ENCODE measurements at regions not wholly inside any gene's neighbourhood (a gene's known extent, or its start where the extent isn't known, plus 50 kb on each side); places are given as distances from the start of the nearest gene placed in this dataset.
A peak's percentile ranks its signal among the peaks of the same experiment; 100 is the strongest.

- H3K4me3 ChIP-seq (ENCODE audit: low read length) = no peak overlapping the region
- Mint-ChIP-seq H3K27ac (no peak overlapping the region), H3K9me3 (peaks cover 0 to 12% (median 9%) of the 10 kb centered on the region in 5 donors), H3K4me1 (no peaks in the 10 kb centered on the region), H3K4me3 (no peak overlapping the region), H3K36me3 (no peaks in the 10 kb centered on the region), H3K27me3 (no peaks in the 10 kb centered on the region)
- no peaks in the 10 kb centered on the region for H3K9me3 ChIP-seq (ENCODE audit: low read length)
- ChIA-PET CTCF (no interaction called here), POLR2A (no interaction called here)
- H3K27ac ChIP-seq (ENCODE audit: low read depth, low read length) = no peak overlapping the region
- H3K4me1 ChIP-seq (ENCODE audit: insufficient read depth, low read length) = no peaks in the 10 kb centered on the region
- H3K36me3 ChIP-seq (ENCODE audit: insufficient read depth, low read length) = no peaks in the 10 kb centered on the region
- H3K27me3 ChIP-seq (ENCODE audit: insufficient read depth, low read length, poor library complexity, severe bottlenecking) = no peaks in the 10 kb centered on the region
- DNase-seq = no peak
These were observed 744.8 kb downstream of the REEP3 start for GRCh38 chr10:64265961-64266360.

GRCh38 chr10:64271508-64271907 lies 750.3 kb downstream of the REEP3 start:
- no peaks in the 10 kb centered on the region for H3K9me3 ChIP-seq (ENCODE audit: low read length)
- Mint-ChIP-seq H3K36me3 (no peaks in the 10 kb centered on the region), H3K4me3 (no peak overlapping the region), H3K4me1 (no peaks in the 10 kb centered on the region), H3K27ac (no peak overlapping the region), H3K9me3 (peaks cover 0 to 5% (median 0%) of the 10 kb centered on the region in 5 donors), H3K27me3 (no peaks in the 10 kb centered on the region)
- H3K4me3 ChIP-seq (ENCODE audit: low read length) = no peak overlapping the region
- ChIA-PET POLR2A (no interaction called here), CTCF (no interaction called here)
- DNase-seq = no peak
- H3K36me3 ChIP-seq (ENCODE audit: insufficient read depth, low read length) = no peaks in the 10 kb centered on the region
- no peaks in the 10 kb centered on the region for H3K27me3 ChIP-seq (ENCODE audit: insufficient read depth, low read length, poor library complexity, severe bottlenecking)
- no peak overlapping the region for H3K27ac ChIP-seq (ENCODE audit: low read depth, low read length)
- H3K4me1 ChIP-seq (ENCODE audit: insufficient read depth, low read length) = no peaks in the 10 kb centered on the region

GRCh38 chr10:64271983-64272382 lies 750.8 kb downstream of the REEP3 start:
- ChIA-PET POLR2A (no interaction called here), CTCF (no interaction called here)
- H3K9me3 ChIP-seq (ENCODE audit: low read length) = no peaks in the 10 kb centered on the region

GRCh38 chr10:64275001-64275400 lies 753.8 kb downstream of the REEP3 start:
- no peak overlapping the region for H3K4me3 ChIP-seq (ENCODE audit: low read length)
- H3K27me3 ChIP-seq (ENCODE audit: insufficient read depth, low read length, poor library complexity, severe bottlenecking) = no peaks in the 10 kb centered on the region
- no peaks in the 10 kb centered on the region for H3K36me3 ChIP-seq (ENCODE audit: insufficient read depth, low read length)
- Mint-ChIP-seq H3K27me3 (no peaks in the 10 kb centered on the region), H3K9me3 (peaks cover 0 to 10% (median 3%) of the 10 kb centered on the region in 5 donors), H3K4me3 (no peak overlapping the region), H3K4me1 (no peaks in the 10 kb centered on the region), H3K27ac (no peak overlapping the region), H3K36me3 (no peaks in the 10 kb centered on the region)
- H3K27ac ChIP-seq (ENCODE audit: low read depth, low read length) = no peak overlapping the region
- no peaks in the 10 kb centered on the region for H3K4me1 ChIP-seq (ENCODE audit: insufficient read depth, low read length)
- no peak for DNase-seq
- no peaks in the 10 kb centered on the region for H3K9me3 ChIP-seq (ENCODE audit: low read length)
- CTCF ChIA-PET = no interaction called here
- POLR2A ChIA-PET = no interaction called here

More at GRCh38 chr10:64271983-64272382, 750.8 kb downstream of the REEP3 start:
- Mint-ChIP-seq H3K4me1 (no peaks in the 10 kb centered on the region), H3K4me3 (no peak overlapping the region), H3K27ac (no peak overlapping the region), H3K9me3 (peaks cover 0 to 9% (median 2%) of the 10 kb centered on the region in 5 donors), H3K27me3 (no peaks in the 10 kb centered on the region), H3K36me3 (no peaks in the 10 kb centered on the region)
- Histone ChIP-seq H3K4me3 (ENCODE audit: low read length) (no peak overlapping the region), H3K27me3 (ENCODE audit: insufficient read depth, low read length, poor library complexity, severe bottlenecking) (no peaks in the 10 kb centered on the region), H3K4me1 (ENCODE audit: insufficient read depth, low read length) (no peaks in the 10 kb centered on the region), H3K27ac (ENCODE audit: low read depth, low read length) (no peak overlapping the region), H3K36me3 (ENCODE audit: insufficient read depth, low read length) (no peaks in the 10 kb centered on the region)
- DNase-seq = no peak

- H3K36me3 Mint-ChIP-seq = no peaks in the 10 kb centered on the region
- CTCF ChIA-PET = no interaction called here
- H3K4me1 Mint-ChIP-seq = no peaks in the 10 kb centered on the region
These were observed 754.6 kb downstream of the REEP3 start for GRCh38 chr10:64275774-64276173.

GRCh38 chr10:64277536-64277935 lies 756.3 kb downstream of the REEP3 start:
- no peaks in the 10 kb centered on the region for H3K27me3 ChIP-seq (ENCODE audit: insufficient read depth, low read length, poor library complexity, severe bottlenecking)
- H3K4me1 Mint-ChIP-seq = no peaks in the 10 kb centered on the region
- H3K27ac ChIP-seq (ENCODE audit: low read depth, low read length) = no peak overlapping the region
- no peak for DNase-seq
- H3K27me3 Mint-ChIP-seq = no peaks in the 10 kb centered on the region
- ChIA-PET POLR2A (no interaction called here), CTCF (no interaction called here)
- no peaks in the 10 kb centered on the region for H3K36me3 Mint-ChIP-seq
- no peak overlapping the region for H3K27ac Mint-ChIP-seq
- H3K9me3 Mint-ChIP-seq = peaks cover 0 to 16% (median 5%) of the 10 kb centered on the region in 5 donors
- no peaks in the 10 kb centered on the region for H3K36me3 ChIP-seq (ENCODE audit: insufficient read depth, low read length)
- no peak overlapping the region for H3K4me3 Mint-ChIP-seq
- no peak overlapping the region for H3K4me3 ChIP-seq (ENCODE audit: low read length)
- no peaks in the 10 kb centered on the region for H3K9me3 ChIP-seq (ENCODE audit: low read length)
- no peaks in the 10 kb centered on the region for H3K4me1 ChIP-seq (ENCODE audit: insufficient read depth, low read length)

More at GRCh38 chr10:64275774-64276173, 754.6 kb downstream of the REEP3 start:
- POLR2A ChIA-PET = no interaction called here
- DNase-seq = no peak
- H3K27ac ChIP-seq (ENCODE audit: low read depth, low read length) = no peak overlapping the region
- H3K4me3 ChIP-seq (ENCODE audit: low read length) = no peak overlapping the region
- H3K36me3 ChIP-seq (ENCODE audit: insufficient read depth, low read length) = no peaks in the 10 kb centered on the region
- H3K27me3 Mint-ChIP-seq = no peaks in the 10 kb centered on the region
- no peaks in the 10 kb centered on the region for H3K4me1 ChIP-seq (ENCODE audit: insufficient read depth, low read length)
- no peaks in the 10 kb centered on the region for H3K27me3 ChIP-seq (ENCODE audit: insufficient read depth, low read length, poor library complexity, severe bottlenecking)
- H3K27ac Mint-ChIP-seq = no peak overlapping the region
- no peaks in the 10 kb centered on the region for H3K9me3 ChIP-seq (ENCODE audit: low read length)
- no peak overlapping the region for H3K4me3 Mint-ChIP-seq
- peaks cover 0 to 10% (median 3%) of the 10 kb centered on the region in 5 donors for H3K9me3 Mint-ChIP-seq

- no peak for DNase-seq
- no peaks in the 10 kb centered on the region for H3K27me3 Mint-ChIP-seq
- Histone ChIP-seq H3K27me3 (ENCODE audit: insufficient read depth, low read length, poor library complexity, severe bottlenecking) (no peaks in the 10 kb centered on the region), H3K4me3 (ENCODE audit: low read length) (no peak overlapping the region), H3K36me3 (ENCODE audit: insufficient read depth, low read length) (no peaks in the 10 kb centered on the region), H3K9me3 (ENCODE audit: low read length) (no peaks in the 10 kb centered on the region), H3K4me1 (ENCODE audit: insufficient read depth, low read length) (no peaks in the 10 kb centered on the region), H3K27ac (ENCODE audit: low read depth, low read length) (no peak overlapping the region)
- ChIA-PET CTCF (no interaction called here), POLR2A (no interaction called here)
- no peak overlapping the region for H3K4me3 Mint-ChIP-seq
- H3K36me3 Mint-ChIP-seq = no peaks in the 10 kb centered on the region
- no peaks in the 10 kb centered on the region for H3K4me1 Mint-ChIP-seq
- H3K27ac Mint-ChIP-seq = no peak overlapping the region
- H3K9me3 Mint-ChIP-seq = peaks cover 0 to 18% (median 4%) of the 10 kb centered on the region in 5 donors
These were observed 762.4 kb downstream of the REEP3 start for GRCh38 chr10:64283621-64284020.

GRCh38 chr10:64286533-64286932 lies 765.3 kb downstream of the REEP3 start:
- no peak for DNase-seq
- Histone ChIP-seq H3K9me3 (ENCODE audit: low read length) (no peaks in the 10 kb centered on the region), H3K27ac (ENCODE audit: low read depth, low read length) (no peak overlapping the region), H3K27me3 (ENCODE audit: insufficient read depth, low read length, poor library complexity, severe bottlenecking) (no peaks in the 10 kb centered on the region), H3K36me3 (ENCODE audit: insufficient read depth, low read length) (no peaks in the 10 kb centered on the region), H3K4me3 (ENCODE audit: low read length) (no peak overlapping the region), H3K4me1 (ENCODE audit: insufficient read depth, low read length) (no peaks in the 10 kb centered on the region)
- Mint-ChIP-seq H3K4me3 (no peak overlapping the region), H3K4me1 (no peaks in the 10 kb centered on the region), H3K9me3 (peaks cover 0 to 12% (median 5%) of the 10 kb centered on the region in 5 donors), H3K36me3 (no peaks in the 10 kb centered on the region), H3K27ac (peak overlapping the region in 1 of 8 donors; percentile 48), H3K27me3 (no peaks in the 10 kb centered on the region)
- ChIA-PET POLR2A (no interaction called here), CTCF (no interaction called here)

- Mint-ChIP-seq H3K27me3 (no peaks in the 10 kb centered on the region), H3K4me1 (no peaks in the 10 kb centered on the region), H3K9me3 (peaks cover 0 to 10% (median 4%) of the 10 kb centered on the region in 5 donors), H3K4me3 (no peak overlapping the region), H3K27ac (no peak overlapping the region), H3K36me3 (no peaks in the 10 kb centered on the region)
- Histone ChIP-seq H3K36me3 (ENCODE audit: insufficient read depth, low read length) (no peaks in the 10 kb centered on the region), H3K4me3 (ENCODE audit: low read length) (no peak overlapping the region), H3K27ac (ENCODE audit: low read depth, low read length) (no peak overlapping the region), H3K9me3 (ENCODE audit: low read length) (no peaks in the 10 kb centered on the region), H3K27me3 (ENCODE audit: insufficient read depth, low read length, poor library complexity, severe bottlenecking) (no peaks in the 10 kb centered on the region), H3K4me1 (ENCODE audit: insufficient read depth, low read length) (no peaks in the 10 kb centered on the region)
- CTCF ChIA-PET = no interaction called here
- POLR2A ChIA-PET = no interaction called here
- no peak for DNase-seq
These were observed 767.2 kb downstream of the REEP3 start for GRCh38 chr10:64288404-64288803.

All from CD8-positive, alpha-beta memory T cell (primary cell).